NCI-H748 treated with DMSO at 0.1 percent for 48 hours (cell line): ENCODE measurements at regions not wholly inside any gene's neighbourhood (a gene's known extent, or its start where the extent isn't known, plus 50 kb on each side); places are given as distances from the start of the nearest gene placed in this dataset.
"Not testable (repeated sequence)": the region's sequence is repeated elsewhere in the genome, so short reads cannot be mapped to it uniquely, and the experiment has no call there.

ENCODE experiments used
- DNase-seq: peaks from one replicate; lab custom pipeline; 2025; lab: John Stamatoyannopoulos, UW

- no peak for DNase-seq
Observed at GRCh38 chr18:28267878-28268625, 91.1 kb upstream of the CDH2 start.

- DNase-seq, result no peak
Observed at GRCh38 chr18:28267276-28267675, 90.3 kb upstream of the CDH2 start.

- no peak for DNase-seq
Observed at GRCh38 chr18:28256166-28256565, 79.2 kb upstream of the CDH2 start.

GRCh38 chr18:28248653-28249052, 71.7 kb upstream of the CDH2 start:
- DNase-seq, result no peak

- DNase-seq, result not testable (repeated sequence)
Observed at GRCh38 chr18:28240626-28241025, 63.7 kb upstream of the CDH2 start.

- no peak for DNase-seq
Observed at GRCh38 chr18:28236487-28236886, 59.6 kb upstream of the CDH2 start.
